Brain microvascular endothelial cell (primary cell): ENCODE measurements at regions not wholly inside any gene's neighbourhood (a gene's known extent, or its start where the extent isn't known, plus 50 kb on each side); places are given as distances from the start of the nearest gene placed in this dataset.

ENCODE experiments used
- DNase-seq: peaks from one replicate; pipeline ENCODE4 v3.0.0-alpha.2; 2020
- H3K27ac ChIP-seq: fragments of 250-450 bp; sonication (Bioruptor Pico); 2 replicates; pipeline ENCODE4 v1.5.1; 2020; ENCODE audit warnings: mild to moderate bottlenecking, moderate library complexity
- H3K27me3 ChIP-seq: fragments of 250-450 bp; sonication (Bioruptor Pico); replicated peaks from 2 replicates; pipeline ENCODE4 v1.5.1; 2020; ENCODE audit warnings: mild to moderate bottlenecking
- H3K36me3 ChIP-seq: fragments of 250-450 bp; sonication (Bioruptor Pico); replicated peaks from 2 replicates; pipeline ENCODE4 v1.5.1; 2020; ENCODE audit warnings: mild to moderate bottlenecking
- H3K4me3 ChIP-seq: 2 replicates; pipeline ENCODE4 v1.5.1; 2011; ENCODE audit warnings: low read depth, mild to moderate bottlenecking, control low read depth, low read length, moderate library complexity
- in situ Hi-C: cut with HindIII; loops from 2 replicates; pipeline ENCODE4 v1.10.0; 2017; ENCODE audit warnings: low sequenced_read_pairs, low pct_ligation_motif_present
- TF ChIP-seq, protein P1 (sequence below): IDR thresholded peaks from 2 replicates; pipeline ENCODE4 v1.5.1; 2011; ENCODE audit warnings: low read depth, mild to moderate bottlenecking, moderate library complexity, low read length, control low read depth, inconsistent platforms; ENCODE audit errors: missing control alignments

DNA sequence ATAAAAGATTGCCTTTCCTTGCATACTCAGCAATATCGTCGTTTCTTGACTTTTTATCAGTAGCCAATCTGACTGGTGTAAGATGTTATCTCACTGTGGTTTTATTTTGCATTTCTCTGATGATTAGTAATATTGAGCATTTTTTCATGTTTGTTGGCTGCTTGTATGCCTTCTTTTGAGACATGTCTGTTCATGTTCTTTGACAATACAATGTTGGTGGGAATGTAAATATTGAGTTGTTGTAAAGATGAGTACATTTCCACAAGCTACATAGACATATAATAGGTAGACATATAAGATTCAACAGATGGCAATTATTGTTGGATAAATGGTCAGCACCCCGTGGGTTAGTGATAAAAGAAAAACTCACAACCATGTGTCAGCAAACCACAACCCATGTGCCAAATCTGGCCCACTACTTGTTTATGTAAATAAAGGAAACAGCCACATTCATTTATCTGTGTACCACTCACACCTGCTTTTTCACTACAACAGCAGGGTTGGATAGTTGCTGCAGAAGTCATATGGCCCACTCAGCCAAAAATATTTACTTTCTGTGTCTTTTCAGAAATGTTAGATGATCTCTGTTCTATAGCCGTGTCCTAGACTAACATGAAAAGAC, 153.1 kb upstream of the VCX start:
- Histone ChIP-seq H3K27ac (no peak overlapping the region), H3K36me3 (no peaks in the 10 kb centered on the region), H3K4me3 (no peak overlapping the region), H3K27me3 (no peaks in the 10 kb centered on the region)
- in situ Hi-C loops = no loop called here
- no peak for DNase-seq
- TF ChIP-seq, protein P1, sequence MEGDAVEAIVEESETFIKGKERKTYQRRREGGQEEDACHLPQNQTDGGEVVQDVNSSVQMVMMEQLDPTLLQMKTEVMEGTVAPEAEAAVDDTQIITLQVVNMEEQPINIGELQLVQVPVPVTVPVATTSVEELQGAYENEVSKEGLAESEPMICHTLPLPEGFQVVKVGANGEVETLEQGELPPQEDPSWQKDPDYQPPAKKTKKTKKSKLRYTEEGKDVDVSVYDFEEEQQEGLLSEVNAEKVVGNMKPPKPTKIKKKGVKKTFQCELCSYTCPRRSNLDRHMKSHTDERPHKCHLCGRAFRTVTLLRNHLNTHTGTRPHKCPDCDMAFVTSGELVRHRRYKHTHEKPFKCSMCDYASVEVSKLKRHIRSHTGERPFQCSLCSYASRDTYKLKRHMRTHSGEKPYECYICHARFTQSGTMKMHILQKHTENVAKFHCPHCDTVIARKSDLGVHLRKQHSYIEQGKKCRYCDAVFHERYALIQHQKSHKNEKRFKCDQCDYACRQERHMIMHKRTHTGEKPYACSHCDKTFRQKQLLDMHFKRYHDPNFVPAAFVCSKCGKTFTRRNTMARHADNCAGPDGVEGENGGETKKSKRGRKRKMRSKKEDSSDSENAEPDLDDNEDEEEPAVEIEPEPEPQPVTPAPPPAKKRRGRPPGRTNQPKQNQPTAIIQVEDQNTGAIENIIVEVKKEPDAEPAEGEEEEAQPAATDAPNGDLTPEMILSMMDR = no peak

DNA sequence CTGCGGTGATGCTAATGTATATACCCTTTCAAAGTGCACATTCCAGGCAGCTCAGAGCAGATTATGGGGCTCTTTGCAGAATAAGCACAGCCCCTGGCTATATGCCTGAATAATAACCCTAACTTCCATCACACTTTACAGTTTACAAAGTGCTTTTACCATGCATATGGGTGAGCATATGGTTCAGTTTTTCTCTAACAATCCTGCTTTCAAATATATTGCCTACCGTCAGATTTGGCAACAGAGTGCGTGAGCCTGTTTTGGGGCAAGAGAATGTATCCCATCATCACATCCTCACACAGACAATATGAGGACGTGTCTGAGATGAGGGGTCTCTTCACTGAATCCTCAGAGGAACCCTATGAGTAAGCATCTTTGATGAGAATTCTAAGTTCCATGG, 162.8 kb upstream of the VCX start:
- TF ChIP-seq, protein P1 = no peak
- Histone ChIP-seq H3K4me3 (no peak overlapping the region), H3K27me3 (no peaks in the 10 kb centered on the region), H3K27ac (no peak overlapping the region), H3K36me3 (no peaks in the 10 kb centered on the region)
- DNase-seq = no peak
- in situ Hi-C loops = no loop called here

DNA sequence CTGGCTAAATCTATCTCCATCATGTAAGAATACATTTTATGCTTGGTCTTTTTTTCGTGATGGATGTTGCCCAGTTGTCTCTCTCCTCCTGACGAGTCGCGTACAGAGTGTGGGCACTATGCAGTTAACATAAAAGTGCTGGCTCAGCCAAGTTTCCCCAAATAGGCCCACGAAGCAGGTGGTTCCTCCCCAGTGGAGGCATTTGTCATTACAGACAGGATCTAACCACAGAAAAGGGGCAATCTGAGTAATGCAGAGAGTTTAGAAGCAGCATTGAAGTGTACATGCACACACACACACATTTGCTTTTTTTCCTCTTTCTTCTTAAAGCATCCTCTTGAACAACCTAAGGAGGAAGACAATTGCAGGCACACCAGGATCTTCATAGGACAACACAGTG, 188.7 kb upstream of the VCX start:
- Histone ChIP-seq H3K27me3 (no peaks in the 10 kb centered on the region), H3K36me3 (no peaks in the 10 kb centered on the region), H3K27ac (no peak overlapping the region), H3K4me3 (no peak overlapping the region)
- TF ChIP-seq, protein P1 = no peak
- in situ Hi-C loops = no loop called here
- DNase-seq = no peak

DNA sequence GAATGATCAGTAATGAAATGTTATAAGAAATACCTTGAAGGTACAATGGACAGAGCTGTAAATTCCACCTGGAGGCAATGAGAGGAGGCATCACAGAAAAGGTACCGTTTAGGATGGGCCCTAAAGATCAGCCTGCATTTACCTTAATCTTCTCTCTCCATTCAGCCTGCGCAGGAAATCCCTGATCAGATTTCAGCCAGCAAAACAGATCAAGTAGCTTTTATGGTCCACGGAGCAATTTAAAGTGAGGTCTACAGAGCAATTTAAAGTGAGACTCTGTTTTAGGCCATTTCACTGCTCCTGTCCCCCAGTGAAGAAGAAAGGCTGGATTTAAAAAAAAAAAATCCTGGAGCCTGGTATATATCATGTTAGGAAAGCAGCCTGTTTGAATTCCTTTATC, 195.1 kb upstream of the VCX start:
- H3K36me3 ChIP-seq = no peaks in the 10 kb centered on the region
- DNase-seq = no peak
- TF ChIP-seq, protein P1 = no peak
- H3K4me3 ChIP-seq = no peak overlapping the region
- no peak overlapping the region for H3K27ac ChIP-seq
- in situ Hi-C loops = no loop called here
- no peaks in the 10 kb centered on the region for H3K27me3 ChIP-seq

DNA sequence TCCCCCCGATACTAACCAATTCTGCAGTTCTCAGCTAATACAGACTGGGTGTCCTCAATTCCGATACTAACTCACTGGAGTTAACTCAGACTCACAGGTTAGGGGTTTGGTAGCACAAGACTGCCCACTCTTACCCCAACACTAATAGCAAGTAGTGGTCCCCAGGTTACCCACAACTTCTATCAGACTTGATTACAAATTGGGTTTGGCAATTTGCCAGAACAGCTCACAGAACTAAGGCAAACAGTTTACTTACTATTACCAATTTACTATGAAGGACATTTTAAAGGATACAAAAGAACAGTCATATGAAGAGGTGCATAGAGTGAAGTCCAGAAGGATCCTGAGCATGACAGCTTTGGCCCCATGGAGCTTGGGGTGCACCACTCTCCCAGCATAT, 201.8 kb upstream of the VCX start:
- no peak overlapping the region for H3K27ac ChIP-seq
- no peak overlapping the region for H3K4me3 ChIP-seq
- in situ Hi-C loops = no loop called here
- DNase-seq = no peak
- H3K27me3 ChIP-seq = no peaks in the 10 kb centered on the region
- TF ChIP-seq, protein P1 = no peak
- no peaks in the 10 kb centered on the region for H3K36me3 ChIP-seq

DNA sequence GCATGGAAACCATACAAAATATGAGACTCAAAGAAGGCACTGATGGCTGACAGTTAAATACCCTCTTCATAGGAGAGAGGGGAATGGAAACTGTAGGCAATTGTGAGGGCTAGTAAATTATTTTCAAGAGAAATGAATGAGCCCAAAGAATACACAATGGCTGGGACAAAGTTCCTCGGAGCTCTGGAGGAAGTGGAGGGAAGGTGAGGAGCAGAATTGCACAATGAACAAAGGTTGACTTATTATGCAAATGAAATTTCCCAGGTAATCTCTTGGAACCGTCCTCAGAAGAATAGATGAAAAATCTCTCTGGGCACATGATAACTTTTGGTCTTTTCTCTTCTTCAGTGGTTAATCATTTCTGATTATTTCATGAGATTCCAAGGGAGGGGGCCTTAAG, 202.6 kb upstream of the VCX start:
- no peak overlapping the region for H3K4me3 ChIP-seq
- no peaks in the 10 kb centered on the region for H3K36me3 ChIP-seq
- no peak overlapping the region for H3K27ac ChIP-seq
- DNase-seq = no peak
- H3K27me3 ChIP-seq = no peaks in the 10 kb centered on the region
- TF ChIP-seq, protein P1 = no peak
- in situ Hi-C loops = no loop called here
